ENCODE measurements at regions not wholly inside any gene's neighbourhood (a gene's known extent, or its start where the extent isn't known, plus 50 kb on each side); places are given as distances from the start of the nearest gene placed in this dataset.

DNA sequence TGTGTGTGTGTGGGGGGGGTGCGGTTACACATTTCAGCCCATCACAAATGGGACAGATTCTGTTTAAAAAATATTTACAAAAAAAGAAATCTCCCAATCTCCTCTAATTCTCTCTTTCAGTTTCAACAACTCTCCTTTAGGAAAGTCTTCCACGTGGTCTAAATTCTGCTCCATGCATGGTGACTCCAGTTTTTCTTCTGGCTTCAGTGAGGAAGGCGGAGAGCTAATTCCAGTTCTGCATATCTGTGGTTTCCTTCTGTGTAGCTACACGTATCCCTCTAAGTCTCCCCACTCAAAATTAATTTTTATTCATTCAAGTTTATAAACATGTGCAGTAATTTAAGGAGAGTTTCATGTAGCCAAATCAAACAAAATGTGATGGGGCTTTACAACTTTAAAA lies 111.6 kb downstream of the SLC4A3 start:
- Histone ChIP-seq H3K36me3 (ENCODE audit: control insufficient read depth, low read length) (no peaks in the 10 kb centered on the region), H3K9me2 (replicated peaks; ENCODE audit: control insufficient read depth, low read length) (no peaks in the 10 kb centered on the region), H3K27me3 (ENCODE audit: control insufficient read depth, low read length) (no peaks in the 10 kb centered on the region), H3K27ac (ENCODE audit: low read depth, low read length) (no peak overlapping the region), H3K79me2 (ENCODE audit: control insufficient read depth, low read length) (0 out of 2 replicates have a peak, but pooled peaks cover 3% of the 10 kb centered on the region), H3K4me1 (ENCODE audit: control insufficient read depth, low read length) (no peaks in the 10 kb centered on the region), H3F3A (ENCODE audit: control insufficient read depth, insufficient read depth) (no peaks in the 10 kb centered on the region), H3K9me3 (ENCODE audit: control insufficient read depth, insufficient read depth, low read length) (no peaks in the 10 kb centered on the region), H4K20me1 (ENCODE audit: control insufficient read depth, insufficient read depth, low read depth, low read length) (peaks cover 4% of the 10 kb centered on the region; the same call in 1 of the 2 replicates), H3K4me2 (ENCODE audit: low read length) (no peak overlapping the region), H3K4me3 (ENCODE audit: low read length) (no peak overlapping the region)
- TF ChIP-seq, protein P1, sequence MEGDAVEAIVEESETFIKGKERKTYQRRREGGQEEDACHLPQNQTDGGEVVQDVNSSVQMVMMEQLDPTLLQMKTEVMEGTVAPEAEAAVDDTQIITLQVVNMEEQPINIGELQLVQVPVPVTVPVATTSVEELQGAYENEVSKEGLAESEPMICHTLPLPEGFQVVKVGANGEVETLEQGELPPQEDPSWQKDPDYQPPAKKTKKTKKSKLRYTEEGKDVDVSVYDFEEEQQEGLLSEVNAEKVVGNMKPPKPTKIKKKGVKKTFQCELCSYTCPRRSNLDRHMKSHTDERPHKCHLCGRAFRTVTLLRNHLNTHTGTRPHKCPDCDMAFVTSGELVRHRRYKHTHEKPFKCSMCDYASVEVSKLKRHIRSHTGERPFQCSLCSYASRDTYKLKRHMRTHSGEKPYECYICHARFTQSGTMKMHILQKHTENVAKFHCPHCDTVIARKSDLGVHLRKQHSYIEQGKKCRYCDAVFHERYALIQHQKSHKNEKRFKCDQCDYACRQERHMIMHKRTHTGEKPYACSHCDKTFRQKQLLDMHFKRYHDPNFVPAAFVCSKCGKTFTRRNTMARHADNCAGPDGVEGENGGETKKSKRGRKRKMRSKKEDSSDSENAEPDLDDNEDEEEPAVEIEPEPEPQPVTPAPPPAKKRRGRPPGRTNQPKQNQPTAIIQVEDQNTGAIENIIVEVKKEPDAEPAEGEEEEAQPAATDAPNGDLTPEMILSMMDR (IDR thresholded peaks at IDR 0.05; ENCODE audit: low read depth, low read length, poor library complexity, severe bottlenecking), result no peak
- TF ChIP-seq EZH2phosphoT487 (IDR thresholded peaks at IDR 0.05; ENCODE audit: borderline replicate concordance, low read length), result no peak

DNA sequence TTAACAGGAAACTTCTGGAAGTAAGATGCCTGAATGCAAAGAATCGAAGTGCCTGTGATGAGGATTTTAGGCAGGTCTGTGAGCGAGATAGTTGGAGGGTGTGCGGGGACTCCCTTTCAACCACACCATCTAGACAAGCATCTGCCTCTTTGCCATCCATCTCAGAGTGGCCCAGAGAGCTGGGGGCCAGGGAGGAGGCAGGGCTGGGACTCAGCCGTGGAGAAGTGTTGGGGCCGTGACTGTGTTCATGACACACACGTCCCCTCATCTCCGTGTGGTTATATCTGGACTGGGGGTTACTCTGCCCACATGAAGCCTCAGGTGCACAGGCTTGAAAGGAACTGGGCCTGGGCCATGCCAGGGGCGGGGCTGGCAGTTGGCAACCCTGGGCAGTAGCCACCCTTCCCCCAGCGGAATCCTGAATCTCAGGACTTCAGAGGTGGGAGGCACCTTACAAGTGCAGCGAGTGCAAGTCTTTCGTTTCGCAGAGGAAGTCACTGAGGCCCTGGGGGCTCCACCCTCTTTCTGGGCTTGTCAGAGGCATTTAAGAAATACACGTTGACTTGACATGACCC lies 112.5 kb downstream of the SLC4A3 start:
- H3F3A ChIP-seq (ENCODE audit: control insufficient read depth, insufficient read depth), result no peaks in the 10 kb centered on the region
- no peaks in the 10 kb centered on the region for H3K9me2 ChIP-seq (replicated peaks; ENCODE audit: control insufficient read depth, low read length)
- H3K9me3 ChIP-seq (ENCODE audit: control insufficient read depth, insufficient read depth, low read length), result no peaks in the 10 kb centered on the region
- H3K27me3 ChIP-seq (ENCODE audit: control insufficient read depth, low read length), result no peaks in the 10 kb centered on the region
- TF ChIP-seq, protein P1 (IDR thresholded peaks at IDR 0.05; ENCODE audit: low read depth, low read length, poor library complexity, severe bottlenecking), result no peak
- TF ChIP-seq EZH2phosphoT487 (IDR thresholded peaks at IDR 0.05; ENCODE audit: borderline replicate concordance, low read length), result no peak
- H3K27ac ChIP-seq (ENCODE audit: low read depth, low read length), result no peak overlapping the region
- no peak overlapping the region for H3K4me3 ChIP-seq (ENCODE audit: low read length)
- no peaks in the 10 kb centered on the region; the same call in 1 of the 2 replicates for H3K36me3 ChIP-seq (ENCODE audit: control insufficient read depth, low read length)
- peaks cover 4% of the 10 kb centered on the region; the same call in 1 of the 2 replicates for H4K20me1 ChIP-seq (ENCODE audit: control insufficient read depth, insufficient read depth, low read depth, low read length)
- no peak overlapping the region for H3K4me2 ChIP-seq (ENCODE audit: low read length)
- 0 out of 2 replicates have a peak, but pooled peaks cover 3% of the 10 kb centered on the region for H3K79me2 ChIP-seq (ENCODE audit: control insufficient read depth, low read length)
- no peaks in the 10 kb centered on the region for H3K4me1 ChIP-seq (ENCODE audit: control insufficient read depth, low read length)

DNA sequence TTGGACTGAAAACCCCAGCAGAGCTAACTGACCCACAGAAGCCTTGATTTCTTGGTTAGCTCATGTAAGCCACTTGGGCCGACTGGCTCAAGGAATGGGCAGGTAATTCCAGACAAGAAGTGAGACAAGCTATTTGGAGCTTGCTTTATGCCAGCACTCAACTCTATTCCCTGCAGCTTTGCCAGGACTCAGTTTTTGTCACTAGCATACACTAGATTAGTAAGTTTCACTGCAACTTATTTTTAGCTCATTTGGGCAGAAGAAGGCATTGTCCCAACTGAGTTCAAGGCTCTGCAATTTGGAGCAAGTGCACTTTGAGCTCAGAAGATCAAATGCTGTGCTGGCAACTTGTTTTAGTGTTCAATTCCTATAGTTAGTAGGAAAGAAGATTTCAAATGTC lies 116.1 kb downstream of the SLC4A3 start:
- no peaks in the 10 kb centered on the region for H4K20me1 ChIP-seq (ENCODE audit: control insufficient read depth, insufficient read depth, low read depth, low read length)
- no peak overlapping the region for H3K27ac ChIP-seq (ENCODE audit: low read depth, low read length)
- TF ChIP-seq, protein P1 (IDR thresholded peaks at IDR 0.05; ENCODE audit: low read depth, low read length, poor library complexity, severe bottlenecking), result no peak
- TF ChIP-seq EZH2phosphoT487 (IDR thresholded peaks at IDR 0.05; ENCODE audit: borderline replicate concordance, low read length), result no peak

More for the DNA sequence above, 116.1 kb downstream of the SLC4A3 start:
- no peaks in the 10 kb centered on the region; the same call in 1 of the 2 replicates for H3K36me3 ChIP-seq (ENCODE audit: control insufficient read depth, low read length)
- no peaks in the 10 kb centered on the region for H3K9me2 ChIP-seq (replicated peaks; ENCODE audit: control insufficient read depth, low read length)
- no peaks in the 10 kb centered on the region for H3K79me2 ChIP-seq (ENCODE audit: control insufficient read depth, low read length)
- H3K4me1 ChIP-seq (ENCODE audit: control insufficient read depth, low read length), result no peaks in the 10 kb centered on the region
- no peaks in the 10 kb centered on the region for H3K27me3 ChIP-seq (ENCODE audit: control insufficient read depth, low read length)
- no peak overlapping the region for H3K4me2 ChIP-seq (ENCODE audit: low read length)
- no peak overlapping the region for H3K4me3 ChIP-seq (ENCODE audit: low read length)
- no peaks in the 10 kb centered on the region for H3K9me3 ChIP-seq (ENCODE audit: control insufficient read depth, insufficient read depth, low read length)
- H3F3A ChIP-seq (ENCODE audit: control insufficient read depth, insufficient read depth), result no peaks in the 10 kb centered on the region
